ENCODE measurements at regions not wholly inside any gene's neighbourhood (a gene's known extent, or its start where the extent isn't known, plus 50 kb on each side); places are given as distances from the start of the nearest gene placed in this dataset.
"Not testable (repeated sequence)": the region's sequence is repeated elsewhere in the genome, so short reads cannot be mapped to it uniquely, and the experiment has no call there.

GRCh38 chr4:138113819-138114400, 128.2 kb downstream of the SLC7A11 start:
- peaks cover 47% of the 10 kb centered on the region for H3K4me1 ChIP-seq (ENCODE audit: control insufficient read depth, insufficient read depth, low read length)
- H3K27ac ChIP-seq (ENCODE audit: low read depth, low read length), result no peak overlapping the region
- H3K9ac ChIP-seq (ENCODE audit: low read depth, low read length), result no peak overlapping the region

GRCh38 chr4:138112890-138113289, 129.3 kb downstream of the SLC7A11 start:
- not testable (repeated sequence) for H3K36me3 ChIP-seq (ENCODE audit: control insufficient read depth, insufficient read depth, low read length); H3K9ac ChIP-seq (ENCODE audit: low read depth, low read length); H3K9me3 ChIP-seq (ENCODE audit: control insufficient read depth, insufficient read depth, low read length); H3K27me3 ChIP-seq (ENCODE audit: control insufficient read depth, insufficient read depth, low read length); H3K4me3 ChIP-seq (ENCODE audit: low read depth, low read length)
- peak overlapping the region; percentile 89 for H3K27ac ChIP-seq (ENCODE audit: low read depth, low read length)
- H3K4me1 ChIP-seq (ENCODE audit: control insufficient read depth, insufficient read depth, low read length), result peaks cover 47% of the 10 kb centered on the region

More at GRCh38 chr4:138113819-138114400, 128.2 kb downstream of the SLC7A11 start:
- H3K4me3 ChIP-seq (ENCODE audit: low read depth, low read length), result no peak overlapping the region
- H3K9me3 ChIP-seq (ENCODE audit: control insufficient read depth, insufficient read depth, low read length), result peaks cover 2% of the 10 kb centered on the region; the same call in 1 of the 2 replicates
- no peaks in the 10 kb centered on the region for H3K27me3 ChIP-seq (ENCODE audit: control insufficient read depth, insufficient read depth, low read length)
- no peaks in the 10 kb centered on the region for H3K36me3 ChIP-seq (ENCODE audit: control insufficient read depth, insufficient read depth, low read length)

GRCh38 chr4:138112389-138112788, 129.8 kb downstream of the SLC7A11 start:
- H3K4me3 ChIP-seq (ENCODE audit: low read depth, low read length), result no peak overlapping the region; the same call in 1 of the 2 replicates
- H3K9ac ChIP-seq (ENCODE audit: low read depth, low read length), result no peak overlapping the region
- H3K27me3 ChIP-seq (ENCODE audit: control insufficient read depth, insufficient read depth, low read length), result no peaks in the 10 kb centered on the region

GRCh38 chr4:138111462-138112000, 130.6 kb downstream of the SLC7A11 start:
- peak overlapping the region; percentile 89 for H3K27ac ChIP-seq (ENCODE audit: low read depth, low read length)
- H3K4me1 ChIP-seq (ENCODE audit: control insufficient read depth, insufficient read depth, low read length), result peaks cover 47% of the 10 kb centered on the region
- no peak overlapping the region for H3K4me3 ChIP-seq (ENCODE audit: low read depth, low read length)
- H3K27me3 ChIP-seq (ENCODE audit: control insufficient read depth, insufficient read depth, low read length), result no peaks in the 10 kb centered on the region
- H3K9me3 ChIP-seq (ENCODE audit: control insufficient read depth, insufficient read depth, low read length), result peaks cover 2% of the 10 kb centered on the region; the same call in 1 of the 2 replicates
- H3K9ac ChIP-seq (ENCODE audit: low read depth, low read length), result no peak overlapping the region
- H3K36me3 ChIP-seq (ENCODE audit: control insufficient read depth, insufficient read depth, low read length), result no peaks in the 10 kb centered on the region

More at GRCh38 chr4:138112389-138112788, 129.8 kb downstream of the SLC7A11 start:
- Histone ChIP-seq H3K27ac (ENCODE audit: low read depth, low read length) (peak overlapping the region; percentile 89), H3K4me1 (ENCODE audit: control insufficient read depth, insufficient read depth, low read length) (peaks cover 47% of the 10 kb centered on the region), H3K36me3 (ENCODE audit: control insufficient read depth, insufficient read depth, low read length) (no peaks in the 10 kb centered on the region), H3K9me3 (ENCODE audit: control insufficient read depth, insufficient read depth, low read length) (peaks cover 2% of the 10 kb centered on the region; the same call in 1 of the 2 replicates)

GRCh38 chr4:138110815-138111214, 131.3 kb downstream of the SLC7A11 start:
- Histone ChIP-seq H3K27me3 (ENCODE audit: control insufficient read depth, insufficient read depth, low read length) (no peaks in the 10 kb centered on the region), H3K9me3 (ENCODE audit: control insufficient read depth, insufficient read depth, low read length) (peaks cover 2% of the 10 kb centered on the region; the same call in 1 of the 2 replicates), H3K36me3 (ENCODE audit: control insufficient read depth, insufficient read depth, low read length) (no peaks in the 10 kb centered on the region), H3K27ac (ENCODE audit: low read depth, low read length) (peak overlapping the region; percentile 89), H3K9ac (ENCODE audit: low read depth, low read length) (no peak overlapping the region), H3K4me1 (ENCODE audit: control insufficient read depth, insufficient read depth, low read length) (peaks cover 47% of the 10 kb centered on the region), H3K4me3 (ENCODE audit: low read depth, low read length) (no peak overlapping the region)

- Histone ChIP-seq H3K36me3 (ENCODE audit: control insufficient read depth, insufficient read depth, low read length) (no peaks in the 10 kb centered on the region), H3K4me1 (ENCODE audit: control insufficient read depth, insufficient read depth, low read length) (peaks cover 17% of the 10 kb centered on the region), H3K4me3 (ENCODE audit: low read depth, low read length) (no peak overlapping the region), H3K27ac (ENCODE audit: low read depth, low read length) (no peak overlapping the region), H3K9ac (ENCODE audit: low read depth, low read length) (no peak overlapping the region), H3K9me3 (ENCODE audit: control insufficient read depth, insufficient read depth, low read length) (peaks cover 2% of the 10 kb centered on the region; the same call in 1 of the 2 replicates), H3K27me3 (ENCODE audit: control insufficient read depth, insufficient read depth, low read length) (no peaks in the 10 kb centered on the region)
Measured at GRCh38 chr4:138107023-138107422, 135.1 kb downstream of the SLC7A11 start.

- Histone ChIP-seq H3K4me3 (ENCODE audit: low read depth, low read length) (no peak overlapping the region), H3K9me3 (ENCODE audit: control insufficient read depth, insufficient read depth, low read length) (peaks cover 2% of the 10 kb centered on the region; the same call in 1 of the 2 replicates), H3K27me3 (ENCODE audit: control insufficient read depth, insufficient read depth, low read length) (no peaks in the 10 kb centered on the region), H3K4me1 (ENCODE audit: control insufficient read depth, insufficient read depth, low read length) (peaks cover 11% of the 10 kb centered on the region), H3K36me3 (ENCODE audit: control insufficient read depth, insufficient read depth, low read length) (no peaks in the 10 kb centered on the region), H3K27ac (ENCODE audit: low read depth, low read length) (no peak overlapping the region), H3K9ac (ENCODE audit: low read depth, low read length) (no peak overlapping the region)
Measured at GRCh38 chr4:138105331-138105730, 136.8 kb downstream of the SLC7A11 start.

- H3K4me3 ChIP-seq (ENCODE audit: low read depth, low read length), result no peak overlapping the region
- H3K9ac ChIP-seq (ENCODE audit: low read depth, low read length), result no peak overlapping the region
- H3K27ac ChIP-seq (ENCODE audit: low read depth, low read length), result no peak overlapping the region
- H3K4me1 ChIP-seq (ENCODE audit: control insufficient read depth, insufficient read depth, low read length), result peaks cover 11% of the 10 kb centered on the region
- no peaks in the 10 kb centered on the region for H3K36me3 ChIP-seq (ENCODE audit: control insufficient read depth, insufficient read depth, low read length)
- H3K9me3 ChIP-seq (ENCODE audit: control insufficient read depth, insufficient read depth, low read length), result peaks cover 2% of the 10 kb centered on the region; the same call in 1 of the 2 replicates
- H3K27me3 ChIP-seq (ENCODE audit: control insufficient read depth, insufficient read depth, low read length), result no peaks in the 10 kb centered on the region
Measured at GRCh38 chr4:138104284-138104680, 137.9 kb downstream of the SLC7A11 start.

- peaks cover 11% of the 10 kb centered on the region for H3K4me1 ChIP-seq (ENCODE audit: control insufficient read depth, insufficient read depth, low read length)
- H3K27ac ChIP-seq (ENCODE audit: low read depth, low read length), result no peak overlapping the region
- no peak overlapping the region for H3K9ac ChIP-seq (ENCODE audit: low read depth, low read length)
- no peak overlapping the region for H3K4me3 ChIP-seq (ENCODE audit: low read depth, low read length)
- no peaks in the 10 kb centered on the region for H3K36me3 ChIP-seq (ENCODE audit: control insufficient read depth, insufficient read depth, low read length)
- H3K27me3 ChIP-seq (ENCODE audit: control insufficient read depth, insufficient read depth, low read length), result no peaks in the 10 kb centered on the region
- no peaks in the 10 kb centered on the region; the same call in 1 of the 2 replicates for H3K9me3 ChIP-seq (ENCODE audit: control insufficient read depth, insufficient read depth, low read length)
Measured at GRCh38 chr4:138103597-138104283, 138.4 kb downstream of the SLC7A11 start.

GRCh38 chr4:138099385-138099784, 142.8 kb downstream of the SLC7A11 start:
- peaks cover 11% of the 10 kb centered on the region for H3K4me1 ChIP-seq (ENCODE audit: control insufficient read depth, insufficient read depth, low read length)
- H3K27ac ChIP-seq (ENCODE audit: low read depth, low read length), result no peak overlapping the region
- H3K36me3 ChIP-seq (ENCODE audit: control insufficient read depth, insufficient read depth, low read length), result no peaks in the 10 kb centered on the region

More at GRCh38 chr4:138099385-138099784, 142.8 kb downstream of the SLC7A11 start:
- Histone ChIP-seq H3K9ac (ENCODE audit: low read depth, low read length) (no peak overlapping the region), H3K9me3 (ENCODE audit: control insufficient read depth, insufficient read depth, low read length) (no peaks in the 10 kb centered on the region), H3K4me3 (ENCODE audit: low read depth, low read length) (no peak overlapping the region), H3K27me3 (ENCODE audit: control insufficient read depth, insufficient read depth, low read length) (no peaks in the 10 kb centered on the region)
